GM19463 (cell line): ENCODE measurements at regions not wholly inside any gene's neighbourhood (a gene's known extent, or its start where the extent isn't known, plus 50 kb on each side); places are given as distances from the start of the nearest gene placed in this dataset.
"Not testable (repeated sequence)": the region's sequence is repeated elsewhere in the genome, so short reads cannot be mapped to it uniquely, and the experiment has no call there.

Experiments used
- ATAC-seq: cut with Tn5 transposase; IDR thresholded peaks from one replicate; pipeline ENCODE4 v1.9.1; 2021; ENCODE audit warnings: mild to moderate bottlenecking, moderate library complexity; ENCODE audit not compliant: unreplicated experiment

DNA sequence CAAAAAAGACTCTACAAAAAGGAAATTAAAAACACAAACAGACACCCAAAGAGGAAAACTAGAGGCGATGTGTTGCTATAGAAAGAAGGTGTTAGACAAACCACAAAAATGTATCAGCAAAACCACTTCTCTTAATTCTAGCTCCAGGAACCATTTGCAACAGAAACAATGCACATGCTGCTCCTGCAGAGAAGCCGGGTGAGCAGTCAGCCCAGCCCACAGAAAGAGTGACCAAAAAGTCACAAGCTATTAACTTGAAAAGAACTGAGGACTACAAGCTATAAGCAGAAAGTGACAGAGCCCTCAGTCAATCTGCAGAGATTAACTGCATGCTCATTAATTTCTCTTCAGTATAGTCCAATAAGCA, 96.2 kb upstream of the KLHL13 start:
- peak; percentile 69 for ATAC-seq

DNA sequence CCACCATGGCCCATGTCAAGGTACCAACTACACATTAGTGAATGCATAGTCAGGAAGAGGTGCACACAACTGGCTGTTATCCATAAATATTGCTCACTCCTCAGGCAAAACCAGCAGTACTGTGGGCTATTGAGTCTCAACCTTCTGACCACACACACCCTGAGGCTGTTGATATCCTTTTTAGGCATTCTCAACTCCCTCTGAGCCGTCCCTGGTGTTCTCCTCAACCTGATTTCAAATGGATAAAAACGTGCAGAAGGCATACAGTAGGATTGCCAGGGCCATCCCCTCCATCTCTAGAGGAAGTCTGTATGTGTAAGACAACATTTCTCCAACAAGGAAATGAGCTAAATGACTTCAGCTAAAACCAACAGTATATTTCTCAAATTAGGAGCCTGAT, 98.7 kb upstream of the KLHL13 start:
- ATAC-seq: no peak

DNA sequence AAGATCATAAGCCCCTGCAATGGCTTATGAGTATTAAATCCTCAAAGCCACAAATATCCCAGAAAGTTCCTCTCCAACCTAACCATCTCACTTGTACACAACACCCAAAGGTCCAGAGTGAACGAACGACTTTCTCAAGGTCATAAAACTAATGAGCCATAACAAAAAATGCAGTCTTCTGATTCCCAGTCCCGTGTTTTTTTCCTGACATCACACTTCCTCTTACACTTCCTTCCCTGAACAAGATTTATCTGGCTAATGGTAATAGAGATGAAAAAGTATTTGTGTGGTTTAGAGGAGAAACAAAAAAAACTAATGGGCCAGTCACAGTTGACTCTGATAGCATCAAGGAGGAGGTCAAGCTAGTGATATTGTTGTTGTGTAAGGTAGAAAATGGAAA, 99.5 kb upstream of the KLHL13 start:
- ATAC-seq: no peak

DNA sequence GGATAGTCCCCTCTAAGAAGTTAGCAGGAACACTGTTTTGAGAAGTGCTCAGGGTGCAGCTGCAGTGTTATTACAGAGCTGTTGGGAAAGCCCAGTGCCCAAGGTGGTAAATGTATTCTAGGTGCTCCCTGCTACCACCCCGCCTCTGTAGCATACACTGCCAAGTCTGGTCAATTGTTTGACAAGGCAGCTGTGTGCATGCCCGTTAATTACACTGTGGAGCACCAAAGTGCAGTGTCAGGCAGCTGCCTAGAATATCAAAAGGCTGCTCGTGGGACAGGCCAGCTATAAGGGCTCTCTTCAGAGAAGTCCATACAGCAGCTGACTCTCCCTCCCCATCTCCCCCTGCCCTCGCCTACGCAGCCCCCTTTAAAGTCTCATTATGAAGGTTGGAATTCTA, 99.9 kb upstream of the KLHL13 start:
- no peak for ATAC-seq

DNA sequence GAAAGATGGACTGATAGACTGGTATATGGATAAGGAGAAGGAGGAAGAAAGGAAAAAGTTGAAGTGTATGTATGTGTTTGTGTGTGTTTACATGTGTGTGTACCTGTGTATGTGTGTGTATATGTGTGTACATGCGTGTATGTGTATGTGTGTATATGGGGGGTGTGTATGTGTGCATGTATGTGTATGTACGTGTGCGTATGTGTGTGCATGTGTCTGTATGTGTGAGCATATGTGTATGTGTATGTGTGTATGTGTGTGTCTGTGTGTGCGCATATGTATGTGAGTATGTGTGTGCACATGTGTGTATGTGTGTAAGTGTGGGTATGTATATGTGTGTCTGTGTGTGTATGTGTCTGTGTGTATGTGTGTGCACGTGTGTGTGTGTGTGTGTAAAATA, 101.5 kb upstream of the KLHL13 start:
- ATAC-seq: no peak

DNA sequence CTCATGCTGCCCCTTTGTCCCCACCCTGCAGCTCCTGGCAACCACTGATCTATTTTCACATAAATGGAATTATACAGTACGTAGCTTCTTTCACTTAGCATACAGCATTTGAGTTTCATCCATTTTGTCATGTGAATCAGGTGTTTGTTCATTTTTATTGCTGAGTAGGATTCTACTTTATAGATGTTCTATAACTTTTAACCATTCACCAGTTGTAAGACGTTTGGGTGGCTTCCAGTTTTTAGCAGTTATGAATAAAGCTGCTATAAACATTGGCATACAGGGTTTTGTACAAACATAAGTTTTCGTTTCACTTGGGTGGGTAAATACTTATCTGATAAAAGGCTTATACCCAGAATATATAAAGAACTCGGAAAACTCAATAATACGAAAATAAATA, 102.3 kb upstream of the KLHL13 start:
- ATAC-seq: no peak

DNA sequence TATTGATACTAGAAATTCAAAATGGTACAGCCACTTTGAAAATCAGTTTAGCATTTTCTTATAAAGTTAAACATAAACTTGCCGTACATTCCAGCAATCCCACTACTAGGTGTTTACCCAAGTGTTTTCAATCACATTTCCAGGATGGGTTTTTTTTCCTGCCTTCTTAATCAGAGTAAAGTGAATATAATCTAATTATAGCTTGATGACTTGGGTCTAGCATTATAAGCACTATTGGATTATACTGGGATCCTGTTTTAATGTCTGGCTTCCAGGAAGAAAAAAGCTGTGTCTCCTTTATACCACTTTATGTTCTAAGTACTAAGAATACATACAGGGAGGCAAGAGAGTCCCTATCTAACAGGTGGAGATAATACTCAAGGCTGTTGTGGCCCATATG, 103.3 kb upstream of the KLHL13 start:
- no peak for ATAC-seq

DNA sequence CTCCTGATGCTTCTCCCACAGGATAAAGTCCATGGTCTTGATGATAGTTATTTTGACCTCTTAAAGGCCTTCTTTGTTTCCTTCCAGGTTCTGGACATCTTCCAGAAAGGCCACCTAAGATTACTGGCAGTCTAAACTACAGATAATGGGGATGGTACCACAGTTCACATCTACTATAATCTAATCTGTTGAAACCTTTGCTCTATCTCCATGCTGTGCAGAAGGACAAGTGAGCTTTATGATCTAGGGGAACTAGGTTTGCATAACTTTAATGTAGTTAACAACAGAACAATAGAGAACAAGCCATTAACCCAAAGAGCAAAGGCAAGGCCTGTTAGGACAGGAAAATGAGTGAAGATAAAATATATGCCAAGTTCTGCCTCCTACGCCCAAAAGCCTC, 103.9 kb upstream of the KLHL13 start:
- no peak for ATAC-seq

DNA sequence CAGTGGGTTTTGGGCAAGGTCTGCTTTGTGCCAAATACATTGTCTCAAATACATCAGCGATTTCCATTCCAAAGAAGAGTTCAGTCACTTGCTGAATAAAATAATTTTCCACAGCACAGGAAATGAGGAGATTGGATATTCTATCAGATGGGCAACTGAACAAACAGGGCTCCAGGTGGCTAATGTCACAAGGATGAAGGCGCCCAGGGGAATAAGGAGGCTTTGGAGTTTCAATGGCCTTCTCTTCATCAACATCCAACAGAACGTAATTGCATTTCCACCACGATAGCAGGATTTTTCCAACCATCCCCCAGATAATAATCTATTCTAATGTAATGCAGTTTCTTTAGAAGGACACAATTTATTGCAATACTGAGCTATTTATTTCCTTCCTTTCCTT, 104.7 kb upstream of the KLHL13 start:
- ATAC-seq: no peak

DNA sequence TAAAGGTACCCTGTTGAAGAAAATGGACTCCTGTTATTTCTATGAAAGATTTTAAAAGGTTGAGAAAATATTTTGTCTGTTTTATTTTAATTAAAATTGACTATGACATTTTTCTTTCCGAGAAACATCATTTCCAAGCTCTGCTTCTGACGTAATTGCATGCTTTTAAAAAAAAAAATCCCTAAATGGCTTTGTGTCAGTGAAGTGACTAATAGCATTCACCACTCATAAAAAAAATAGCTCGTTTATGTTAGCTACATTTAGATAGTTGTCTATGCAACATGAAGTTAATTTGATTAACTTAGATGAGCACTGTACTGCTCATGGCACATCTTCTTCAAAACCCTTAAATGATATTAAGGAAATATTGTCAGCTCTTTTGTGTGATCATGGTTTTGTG, 105.1 kb upstream of the KLHL13 start:
- no peak for ATAC-seq

DNA sequence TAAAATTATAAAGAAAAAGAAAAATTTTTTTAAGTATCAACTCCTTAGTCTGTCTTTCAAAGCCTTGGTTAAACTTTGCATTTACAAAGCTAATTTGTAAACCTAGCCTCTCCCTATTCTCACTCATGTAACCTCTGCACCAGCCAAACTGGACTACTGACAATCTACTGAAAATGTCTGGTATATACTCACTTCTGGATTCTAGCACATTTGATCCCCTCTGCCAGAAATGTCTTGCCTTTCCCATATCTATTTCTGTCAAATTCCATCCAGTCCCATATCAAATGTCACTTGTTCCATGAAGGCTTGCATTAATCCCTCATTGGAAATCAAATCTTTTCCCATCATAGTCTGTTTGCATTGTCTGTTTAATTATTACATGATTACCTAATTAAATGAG, 105.8 kb upstream of the KLHL13 start:
- ATAC-seq: no peak

DNA sequence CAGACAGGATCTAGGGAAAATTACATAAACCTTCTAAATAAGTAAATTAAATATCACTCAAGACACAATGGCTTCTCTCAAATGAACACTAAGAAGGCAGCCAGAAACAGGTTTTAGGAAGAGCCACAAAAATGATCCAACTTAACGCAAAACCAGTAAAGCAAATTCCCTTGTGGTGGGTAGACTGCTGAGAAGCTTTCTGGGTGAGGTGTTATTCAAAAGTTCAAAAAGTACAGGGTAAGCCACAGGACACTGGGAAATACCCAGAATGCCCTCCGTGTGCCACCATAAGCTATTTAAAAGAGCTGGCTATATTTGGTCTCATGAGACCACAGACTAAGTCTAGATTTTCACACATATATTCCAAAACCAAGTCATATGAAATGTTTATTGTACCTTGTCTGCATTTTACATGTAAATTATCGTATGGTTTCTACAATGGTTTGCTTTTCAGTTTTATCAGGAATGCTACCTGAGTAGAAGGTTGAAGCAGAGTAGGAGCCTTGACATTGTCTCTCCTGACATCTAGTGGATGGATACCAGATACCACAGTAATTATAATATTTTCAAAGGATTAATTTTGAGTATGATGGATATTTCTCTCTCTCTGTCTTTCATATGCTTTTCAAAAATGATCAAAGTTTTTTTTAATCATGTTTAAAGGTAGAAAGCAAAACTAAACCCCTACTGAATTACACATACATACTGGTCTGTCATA, 109.3 kb upstream of the KLHL13 start:
- peak; percentile 62 for ATAC-seq

DNA sequence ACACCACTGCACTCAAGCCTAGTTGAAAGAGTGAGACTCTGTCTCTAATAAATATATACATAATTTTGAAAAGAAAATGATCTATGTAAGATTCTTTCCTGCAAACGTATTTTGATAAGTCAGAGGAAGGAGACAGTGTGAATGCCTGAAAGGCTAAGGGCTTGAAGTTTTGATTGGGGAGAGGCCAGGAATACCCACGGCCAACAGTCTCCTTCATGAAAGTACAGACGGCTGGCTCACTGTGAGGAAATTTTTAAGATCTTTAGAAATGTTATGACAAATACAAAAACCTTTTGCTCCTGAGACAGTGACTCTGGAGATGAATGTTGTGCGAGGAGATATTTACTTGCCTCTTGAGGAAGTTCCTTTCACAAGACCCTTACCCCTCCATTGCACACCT, 111.4 kb upstream of the KLHL13 start:
- ATAC-seq: no peak

DNA sequence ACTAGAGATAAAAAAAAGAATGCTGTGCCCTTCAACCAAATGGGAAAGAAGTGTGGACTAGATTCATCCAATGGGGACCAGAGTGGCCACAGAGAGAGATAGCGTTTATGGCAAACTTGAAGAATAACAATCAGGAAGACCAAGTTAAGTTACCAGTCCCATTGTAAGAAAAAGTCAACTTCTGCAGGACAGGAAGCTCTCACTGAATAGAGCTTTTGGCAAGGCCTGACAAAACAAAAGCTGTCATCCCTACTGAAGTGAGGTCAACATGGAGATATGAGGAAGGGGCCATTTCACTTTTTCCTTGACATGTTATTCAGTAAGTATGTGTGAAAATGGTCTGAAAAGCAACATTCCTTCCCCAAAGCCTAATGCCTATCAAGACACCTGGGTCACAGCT, 111.8 kb upstream of the KLHL13 start:
- ATAC-seq: no peak

DNA sequence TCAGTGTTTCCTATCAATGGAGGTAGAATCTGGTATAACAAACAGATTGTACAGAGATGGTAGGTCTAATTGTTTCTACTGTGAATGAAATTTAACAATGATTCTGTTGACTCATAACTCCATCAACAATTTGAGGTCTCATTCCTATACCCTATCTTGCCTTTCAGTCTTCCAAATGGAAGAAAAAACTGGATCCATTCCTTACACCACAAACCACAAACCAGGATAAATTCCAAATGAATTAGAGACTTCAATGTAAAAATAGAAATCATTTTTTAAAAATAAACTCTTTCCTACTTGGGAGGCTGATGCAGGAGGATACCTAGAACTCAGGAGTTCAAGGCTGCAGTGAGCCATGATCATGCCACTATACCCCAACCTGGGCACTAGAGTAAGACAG, 114.4 kb upstream of the WDR44 start:
- no peak for ATAC-seq

DNA sequence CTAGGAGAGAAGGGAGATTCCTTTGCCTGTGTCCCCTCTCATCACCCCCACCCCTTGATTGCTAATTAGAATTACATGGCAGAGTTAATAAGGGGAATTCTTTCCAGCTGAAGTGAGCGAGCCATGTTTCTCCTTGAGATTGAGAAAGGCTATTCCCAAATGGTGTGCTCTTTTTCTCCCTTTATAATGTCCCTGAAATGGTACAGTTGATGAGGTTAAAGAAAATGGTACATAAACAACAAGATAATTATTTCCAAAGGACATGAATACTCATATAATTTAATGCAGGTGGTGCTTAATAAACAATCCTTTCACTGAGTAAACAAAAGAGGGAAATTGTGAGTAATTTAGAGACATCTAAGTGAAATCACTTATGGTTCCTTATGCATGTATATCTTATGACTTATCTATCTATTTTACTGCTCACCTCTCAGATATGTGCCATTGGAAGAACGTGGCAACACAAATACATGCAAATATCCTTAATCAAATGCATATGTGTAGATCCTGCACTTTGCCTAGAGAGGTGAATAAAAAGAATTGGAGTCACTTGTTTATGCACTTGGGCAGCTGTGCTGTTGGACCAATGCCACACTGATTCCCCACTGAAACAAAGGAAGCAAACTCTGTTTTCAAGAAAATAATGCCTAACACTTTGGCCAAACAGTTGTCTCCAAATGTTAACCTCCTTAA, 106.6 kb upstream of the WDR44 start:
- no peak for ATAC-seq

DNA sequence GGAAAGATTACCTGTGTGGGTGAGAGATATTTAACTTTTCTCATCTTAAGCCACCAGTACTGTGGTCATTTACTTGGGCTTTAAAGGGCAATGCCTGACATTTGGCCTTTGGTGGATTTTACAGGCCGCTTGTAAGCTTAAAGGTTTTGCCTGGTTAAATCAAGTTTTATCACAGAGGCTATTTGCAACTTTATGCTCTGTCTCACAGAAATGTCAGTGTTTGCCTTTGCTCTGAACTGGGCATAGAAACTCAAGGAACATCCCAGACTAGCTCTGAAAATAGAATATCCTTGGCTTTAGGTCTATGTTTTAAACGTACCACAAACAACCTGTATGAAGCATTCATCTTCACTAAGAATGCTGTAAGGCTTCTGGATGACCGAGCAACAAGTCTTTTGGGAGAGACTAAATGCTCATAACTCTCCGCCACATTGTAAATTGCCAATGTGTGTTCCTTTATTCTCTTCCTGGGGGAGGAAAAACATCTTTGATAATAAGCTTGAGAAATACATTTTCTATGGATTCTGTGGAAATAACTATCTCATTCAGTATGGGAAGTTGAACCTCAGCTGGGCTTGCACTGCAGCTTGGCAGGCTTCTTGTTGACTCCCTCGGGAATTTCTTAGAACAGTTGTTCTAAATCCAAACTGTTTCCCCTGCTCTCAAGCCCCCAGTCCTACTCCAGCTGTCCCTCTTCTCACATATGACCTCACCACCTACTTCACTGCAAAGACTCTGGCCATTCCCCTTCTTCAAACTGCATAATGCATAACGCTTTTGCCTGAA, 105.8 kb upstream of the WDR44 start:
- no peak for ATAC-seq

DNA sequence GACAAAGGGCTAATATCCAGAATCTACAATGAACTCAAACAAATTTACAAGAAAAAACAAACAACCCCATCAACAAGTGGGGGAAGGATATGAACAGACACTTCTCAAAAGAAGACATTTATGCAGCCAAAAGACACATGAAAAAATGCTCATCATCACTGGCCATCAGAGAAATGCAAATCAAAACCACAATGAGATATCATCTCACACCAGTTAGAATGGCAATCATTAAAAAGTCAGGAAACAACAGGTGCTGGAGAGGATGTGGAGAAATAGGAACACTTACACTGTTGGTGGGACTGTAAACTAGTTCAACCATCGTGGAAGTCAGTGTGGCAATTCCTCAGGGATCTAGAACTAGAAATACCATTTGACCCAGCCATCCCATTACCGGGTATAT, 98.9 kb upstream of the WDR44 start:
- ATAC-seq: not testable (repeated sequence)

DNA sequence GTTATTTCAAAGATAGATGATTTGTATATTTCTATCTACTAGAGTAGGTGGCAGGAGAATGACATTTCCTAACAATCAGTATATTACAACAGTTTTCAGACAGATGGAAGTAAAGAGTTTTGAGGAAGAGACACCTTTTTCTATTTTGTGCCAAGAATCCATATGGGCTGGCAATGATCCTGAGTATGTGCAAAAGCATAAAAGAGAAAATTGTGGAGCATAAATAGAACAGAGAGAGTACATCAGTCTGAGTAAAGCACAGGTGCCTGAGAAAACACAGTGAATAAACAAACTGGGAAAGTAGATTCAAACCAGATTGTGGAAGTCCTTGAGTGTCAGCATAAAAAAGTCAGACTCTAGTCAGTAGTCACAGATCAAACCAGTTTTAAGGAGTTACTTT, 96.8 kb upstream of the WDR44 start:
- no peak for ATAC-seq

DNA sequence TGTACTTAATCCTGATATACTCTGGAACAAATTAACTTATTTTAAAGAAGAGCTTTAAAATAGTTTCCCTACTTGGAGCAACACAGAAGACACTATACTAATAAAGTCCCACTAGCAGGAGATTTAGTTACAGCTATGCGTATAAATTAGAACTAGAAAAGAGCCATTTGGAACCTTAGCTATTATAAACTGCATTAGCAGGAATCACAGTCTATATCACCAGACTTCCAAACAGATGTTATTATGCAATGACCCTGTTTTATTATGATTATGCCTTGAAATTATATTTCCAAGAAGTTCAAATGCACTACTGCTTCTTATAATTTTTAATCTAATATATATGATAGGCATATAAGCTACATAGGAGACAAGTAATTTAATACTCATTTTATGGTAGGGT, 95.5 kb upstream of the WDR44 start:
- ATAC-seq: no peak

DNA sequence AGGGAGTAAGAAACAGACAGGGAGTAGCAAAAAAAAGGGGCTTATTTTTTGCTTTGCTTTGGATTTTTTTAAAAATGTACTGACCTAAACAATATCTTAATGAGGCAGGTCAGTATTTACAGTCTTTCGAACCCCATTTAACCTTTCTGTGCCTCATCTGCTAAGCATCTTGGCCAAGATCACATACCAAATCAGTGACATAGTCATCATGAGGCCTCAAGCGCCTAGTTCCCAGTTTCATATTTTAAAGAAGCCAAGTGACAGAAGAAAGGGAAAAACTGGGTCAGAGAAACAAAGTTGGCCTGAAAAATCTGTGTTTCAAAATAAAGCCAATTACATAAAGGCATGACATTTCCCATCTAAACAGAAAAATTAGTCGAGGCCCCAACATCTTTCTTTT, 94.6 kb upstream of the WDR44 start:
- ATAC-seq: no peak

DNA sequence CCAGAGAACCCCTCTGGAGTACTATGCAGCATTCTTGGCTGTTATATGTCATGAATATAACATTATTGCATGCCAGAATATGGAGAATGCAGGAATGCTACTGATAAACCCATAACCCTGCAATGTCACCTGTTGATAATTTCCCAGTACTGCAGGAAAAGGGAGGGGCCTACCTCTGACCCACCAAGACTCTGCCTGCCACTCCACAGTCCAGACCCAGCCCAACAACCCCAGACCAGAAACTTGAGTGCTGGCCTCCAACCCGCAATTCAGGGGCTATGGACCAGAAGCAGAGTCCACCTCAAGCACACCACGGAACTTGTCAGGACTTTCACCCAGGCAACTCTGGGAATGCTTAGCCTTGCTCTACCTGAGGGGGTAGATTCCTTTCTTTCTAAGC, 92.9 kb upstream of the WDR44 start:
- ATAC-seq: no peak
